Vagina (tissue), 2 donors: ENCODE measurements at regions not wholly inside any gene's neighbourhood (a gene's known extent, or its start where the extent isn't known, plus 50 kb on each side); places are given as distances from the start of the nearest gene placed in this dataset.

Experiments used
- DNase-seq, 2 donors: peaks; one replicate each; pipeline ENCODE4 v3.0.0-alpha.2; 2017; ENCODE audit errors: extremely low spot score in 2 of 2
- H3K27ac ChIP-seq: fragments of 200-600 bp; sonication (generic); one replicate; pipeline ENCODE4 v1.5.1; 2019
- H3K27me3 ChIP-seq: fragments of 200-600 bp; sonication (generic); one replicate; pipeline ENCODE4 v1.5.1; 2019
- H3K36me3 ChIP-seq, 2 donors: fragments of 200-600 bp; sonication (generic); one replicate each; pipeline ENCODE4 v1.5.1; 2017 to 2019
- H3K4me1 ChIP-seq: fragments of 200-600 bp; sonication (generic); one replicate; pipeline ENCODE4 v1.5.1; 2019
- H3K4me3 ChIP-seq, 2 donors: fragments of 200-600 bp; sonication (generic); 1 replicate in 1 of 2; 2 replicates in 1 of 2; pipeline ENCODE4 v1.5.1; 2016 to 2019
- H3K9me3 ChIP-seq: fragments of 200-600 bp; sonication (generic); one replicate; pipeline ENCODE4 v1.5.1; 2019
- POLR2A ChIP-seq, 2 donors: fragments of 450-650 bp; IDR thresholded peaks; one replicate each; pipeline ENCODE4 v1.6.1; 2017; ENCODE audit warnings: antibody characterized with exemption in 2 of 2, mild to moderate bottlenecking in 2 of 2, moderate library complexity in 2 of 2
- POLR2AphosphoS5 ChIP-seq, 2 donors: sonication (generic); formaldehyde crosslinking; IDR thresholded peaks; one replicate each; pipeline ENCODE4 v1.9.0; 2017; ENCODE audit warnings: antibody characterized with exemption in 2 of 2, mild to moderate bottlenecking in 2 of 2, low read depth in 1 of 2; ENCODE audit not compliant: insufficient read depth in 1 of 2
- intact Hi-C: fragments of 100-400 bp; cut with DNase I; formaldehyde crosslinking; loops from one replicate; pipeline ENCODE4 v1.15.1; 2023
- TF ChIP-seq, protein P1 (sequence below), 3 experiments: fragments of 450-650 bp in 2 of 3; fragments of 200-600 bp in 1 of 3; sonication (generic) in 1 of 3; IDR thresholded peaks; one replicate each; pipeline ENCODE4 v1.5.1; 2017 to 2019; ENCODE audit warnings: antibody characterized with exemption in 3 of 3, mild to moderate bottlenecking in 2 of 3, moderate library complexity in 2 of 3

DNA sequence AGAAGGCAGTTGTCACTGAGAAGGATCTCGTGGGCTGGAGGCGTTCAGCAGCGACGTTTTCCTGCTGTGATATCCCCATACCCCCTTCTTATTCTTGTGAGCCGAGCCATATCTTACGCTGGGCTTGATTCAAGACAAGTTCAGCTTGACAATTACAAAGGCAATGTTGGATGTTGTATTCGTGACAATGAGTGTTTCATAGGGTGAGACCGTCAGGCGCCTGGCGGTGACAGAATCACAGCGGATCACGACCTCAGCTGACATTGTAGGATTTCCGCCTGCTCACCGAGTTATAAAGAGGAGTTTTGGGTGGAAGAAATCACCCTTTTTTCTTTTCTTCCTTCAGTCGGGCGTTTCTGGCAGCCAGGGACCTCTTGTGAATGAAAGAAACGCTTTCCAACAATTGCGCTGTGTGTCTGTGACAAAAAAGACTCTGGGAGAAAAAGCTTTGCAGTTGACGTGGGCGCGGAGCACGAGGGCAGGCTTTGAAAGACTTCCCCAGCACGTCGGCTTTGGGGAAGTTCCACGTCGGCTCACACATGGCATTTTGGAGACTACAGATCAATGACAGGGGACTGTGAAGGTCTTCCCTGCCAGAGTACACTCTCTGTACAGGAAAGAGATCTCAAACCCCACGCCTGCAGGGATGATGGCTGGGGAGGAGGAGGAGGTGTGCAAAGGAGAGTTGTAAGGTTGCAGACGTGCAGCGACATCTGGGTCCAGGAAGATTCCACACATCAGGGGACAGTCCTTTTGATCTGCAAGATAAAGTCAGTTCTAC is 135.4 kb downstream of the CRLF2 start:
- Histone ChIP-seq H3K4me3 (no peak overlapping the region), H3K4me1 (no peaks in the 10 kb centered on the region), H3K27ac (no peak overlapping the region), H3K36me3 (no peaks in the 10 kb centered on the region), H3K27me3 (no peaks in the 10 kb centered on the region), H3K9me3 (no peaks in the 10 kb centered on the region)
- intact Hi-C loops, result no loop called here
- TF ChIP-seq POLR2AphosphoS5 (IDR thresholded peaks at IDR 0.05; ENCODE audit: insufficient read depth in 1 of 2, low read depth in 1 of 2) (no peak), POLR2A (IDR thresholded peaks at IDR 0.05) (no peak)
- DNase-seq, result no peak

DNA sequence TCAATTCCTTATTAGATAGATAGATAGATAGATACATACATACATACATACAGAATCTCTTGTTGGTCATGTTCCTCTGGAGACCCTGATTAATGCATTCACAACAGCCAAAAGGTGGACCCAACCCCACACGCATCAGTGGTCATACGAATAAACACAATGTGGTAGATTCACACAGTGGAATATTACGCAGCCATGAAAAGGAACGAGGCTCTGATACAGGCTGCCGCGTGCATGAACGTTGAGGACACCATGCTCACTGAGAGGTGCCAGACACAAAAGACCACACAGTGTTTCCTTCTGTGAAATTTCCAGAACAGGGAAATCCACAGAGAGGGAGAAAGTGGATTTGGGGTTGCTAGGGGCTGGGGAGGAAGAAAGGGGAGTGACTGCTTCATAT is 136.7 kb downstream of the CRLF2 start:
- DNase-seq, result no peak
- Histone ChIP-seq H3K36me3 (no peaks in the 10 kb centered on the region), H3K4me1 (no peaks in the 10 kb centered on the region)

DNA sequence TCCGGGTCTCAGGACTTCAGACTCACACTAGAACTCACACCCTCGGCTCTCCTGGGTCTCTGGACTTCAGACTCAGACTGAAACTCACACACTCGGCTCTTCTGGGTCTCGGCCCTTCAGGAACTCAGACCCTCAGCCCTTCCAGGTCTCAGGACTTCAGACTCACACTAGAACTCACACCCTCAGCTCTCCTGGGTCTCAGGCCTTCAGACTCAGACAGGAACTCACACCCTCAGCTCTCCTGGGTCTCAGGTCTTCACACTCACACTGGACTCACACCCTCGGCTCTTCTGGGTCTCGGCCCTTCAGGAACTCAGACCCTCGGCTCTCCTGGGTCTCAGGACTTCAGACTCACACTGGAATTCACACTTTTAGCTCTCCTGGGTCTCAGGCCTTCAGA is 137.3 kb downstream of the CRLF2 start:
- intact Hi-C loops, result no loop called here
- Histone ChIP-seq H3K27ac (no peak overlapping the region), H3K27me3 (no peaks in the 10 kb centered on the region), H3K4me1 (no peaks in the 10 kb centered on the region), H3K4me3 (no peak overlapping the region), H3K9me3 (no peaks in the 10 kb centered on the region), H3K36me3 (no peaks in the 10 kb centered on the region)
- no peak for DNase-seq
- TF ChIP-seq, protein P1, sequence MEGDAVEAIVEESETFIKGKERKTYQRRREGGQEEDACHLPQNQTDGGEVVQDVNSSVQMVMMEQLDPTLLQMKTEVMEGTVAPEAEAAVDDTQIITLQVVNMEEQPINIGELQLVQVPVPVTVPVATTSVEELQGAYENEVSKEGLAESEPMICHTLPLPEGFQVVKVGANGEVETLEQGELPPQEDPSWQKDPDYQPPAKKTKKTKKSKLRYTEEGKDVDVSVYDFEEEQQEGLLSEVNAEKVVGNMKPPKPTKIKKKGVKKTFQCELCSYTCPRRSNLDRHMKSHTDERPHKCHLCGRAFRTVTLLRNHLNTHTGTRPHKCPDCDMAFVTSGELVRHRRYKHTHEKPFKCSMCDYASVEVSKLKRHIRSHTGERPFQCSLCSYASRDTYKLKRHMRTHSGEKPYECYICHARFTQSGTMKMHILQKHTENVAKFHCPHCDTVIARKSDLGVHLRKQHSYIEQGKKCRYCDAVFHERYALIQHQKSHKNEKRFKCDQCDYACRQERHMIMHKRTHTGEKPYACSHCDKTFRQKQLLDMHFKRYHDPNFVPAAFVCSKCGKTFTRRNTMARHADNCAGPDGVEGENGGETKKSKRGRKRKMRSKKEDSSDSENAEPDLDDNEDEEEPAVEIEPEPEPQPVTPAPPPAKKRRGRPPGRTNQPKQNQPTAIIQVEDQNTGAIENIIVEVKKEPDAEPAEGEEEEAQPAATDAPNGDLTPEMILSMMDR (IDR thresholded peaks at IDR 0.05), result no peak
- TF ChIP-seq POLR2A (IDR thresholded peaks at IDR 0.05), result no peak
- TF ChIP-seq POLR2AphosphoS5 (IDR thresholded peaks at IDR 0.05; ENCODE audit: insufficient read depth in 1 of 2, low read depth in 1 of 2), result no peak

More for the DNA sequence above, 136.7 kb downstream of the CRLF2 start:
- H3K27me3 ChIP-seq, result no peaks in the 10 kb centered on the region
- H3K27ac ChIP-seq, result no peak overlapping the region
- H3K9me3 ChIP-seq, result no peaks in the 10 kb centered on the region
- TF ChIP-seq, protein P1 (IDR thresholded peaks at IDR 0.05), result no peak
- no peak overlapping the region for H3K4me3 ChIP-seq
- intact Hi-C loops, result no loop called here

DNA sequence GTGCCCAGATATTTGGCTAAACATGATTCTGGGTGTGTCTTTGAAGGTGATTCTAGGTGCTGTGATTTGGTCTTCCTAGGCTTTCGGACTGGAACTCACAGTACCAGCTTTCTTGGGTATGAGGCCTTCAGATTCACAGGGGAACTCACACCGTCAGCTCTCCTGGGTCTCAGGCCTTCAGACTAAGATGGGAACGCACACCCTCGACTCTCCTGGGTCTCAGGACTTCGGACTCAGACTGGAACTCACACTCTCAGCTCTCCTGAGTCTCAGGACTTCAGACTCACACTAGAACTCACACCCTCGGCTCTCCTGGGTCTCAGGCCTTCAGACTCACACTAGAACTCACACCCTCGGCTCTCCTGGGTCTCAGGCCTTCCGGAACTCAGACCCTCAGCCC is 137.7 kb downstream of the CRLF2 start:
- Histone ChIP-seq H3K27ac (no peak overlapping the region), H3K36me3 (no peaks in the 10 kb centered on the region), H3K4me1 (no peaks in the 10 kb centered on the region), H3K9me3 (no peaks in the 10 kb centered on the region), H3K4me3 (no peak overlapping the region), H3K27me3 (no peaks in the 10 kb centered on the region)
- intact Hi-C loops, result no loop called here
- TF ChIP-seq POLR2A (IDR thresholded peaks at IDR 0.05), result no peak
- TF ChIP-seq POLR2AphosphoS5 (IDR thresholded peaks at IDR 0.05; ENCODE audit: insufficient read depth in 1 of 2, low read depth in 1 of 2), result no peak
- no peak for DNase-seq

DNA sequence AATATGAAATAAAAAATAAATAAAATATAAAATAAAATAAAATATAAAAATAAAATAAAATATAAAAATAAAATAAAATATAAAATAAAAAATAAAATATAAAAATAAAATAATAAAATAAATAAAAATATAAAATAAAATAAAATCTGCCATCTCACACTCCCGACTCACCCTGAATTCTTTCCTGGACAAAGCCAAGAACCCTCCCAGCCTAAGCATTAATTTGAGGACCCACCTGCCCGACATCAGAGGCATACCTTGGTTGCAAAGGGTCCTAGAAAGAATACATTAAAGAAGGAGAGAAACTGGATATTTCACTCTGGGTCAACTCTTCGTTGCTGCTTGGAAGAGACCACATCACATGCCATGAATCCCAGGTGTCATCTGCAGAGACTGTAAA is 138.3 kb downstream of the CRLF2 start:
- intact Hi-C loops, result no loop called here
- Histone ChIP-seq H3K36me3 (no peaks in the 10 kb centered on the region), H3K9me3 (no peaks in the 10 kb centered on the region), H3K4me3 (no peak overlapping the region), H3K27me3 (no peaks in the 10 kb centered on the region), H3K4me1 (no peaks in the 10 kb centered on the region), H3K27ac (no peak overlapping the region)
- no peak for DNase-seq
- TF ChIP-seq POLR2AphosphoS5 (IDR thresholded peaks at IDR 0.05; ENCODE audit: insufficient read depth in 1 of 2, low read depth in 1 of 2), result no peak
- no peak for TF ChIP-seq POLR2A (IDR thresholded peaks at IDR 0.05)
- TF ChIP-seq, protein P1 (IDR thresholded peaks at IDR 0.05), result no peak

DNA sequence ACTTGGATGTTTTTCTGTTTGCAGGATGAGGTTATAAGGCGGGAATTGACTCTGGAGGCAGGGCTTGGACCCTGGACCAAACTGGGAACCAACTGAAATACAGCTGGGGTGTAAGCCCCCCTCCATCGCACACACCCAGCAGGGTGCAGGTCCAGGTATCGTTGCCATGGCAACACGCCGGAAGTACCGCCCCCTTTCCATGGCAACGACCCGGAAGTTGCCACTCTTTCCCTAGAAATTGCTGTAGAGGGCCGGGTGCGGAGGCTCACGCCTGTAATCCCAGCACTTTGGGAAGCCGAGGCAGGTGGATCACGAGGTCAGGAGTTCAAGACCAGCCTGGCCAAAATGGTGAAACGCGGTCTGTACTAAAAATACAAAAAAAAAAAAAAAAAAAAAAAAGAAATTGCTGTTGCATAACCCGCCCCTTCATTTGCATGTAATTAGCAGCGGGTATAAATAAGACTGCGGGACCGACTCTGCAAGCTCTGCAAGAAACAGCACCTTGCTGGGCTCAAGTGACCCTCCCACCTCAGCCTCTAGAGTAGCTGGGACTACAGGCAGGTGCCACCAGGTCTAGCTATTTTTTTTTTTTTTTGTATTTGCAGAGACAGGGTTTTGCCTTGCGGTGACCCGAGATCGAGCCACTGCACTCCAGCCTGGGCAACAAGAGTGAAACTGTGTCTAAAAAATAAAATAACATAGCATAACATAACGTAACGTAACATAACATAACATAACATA is 139.6 kb downstream of the CRLF2 start:
- no peaks in the 10 kb centered on the region for H3K27me3 ChIP-seq
- TF ChIP-seq, protein P1 (IDR thresholded peaks at IDR 0.05), result no peak
- TF ChIP-seq POLR2A (IDR thresholded peaks at IDR 0.05) (no peak), POLR2AphosphoS5 (IDR thresholded peaks at IDR 0.05; ENCODE audit: insufficient read depth in 1 of 2, low read depth in 1 of 2) (no peak)
- H3K27ac ChIP-seq, result no peak overlapping the region
- no peaks in the 10 kb centered on the region for H3K4me1 ChIP-seq
- no peak for DNase-seq
- H3K36me3 ChIP-seq, result no peaks in the 10 kb centered on the region
- H3K9me3 ChIP-seq, result no peaks in the 10 kb centered on the region
- no peak overlapping the region for H3K4me3 ChIP-seq
- intact Hi-C loops, result no loop called here
